ENCODE measurements at regions not wholly inside any gene's neighbourhood (a gene's known extent, or its start where the extent isn't known, plus 50 kb on each side); places are given as distances from the start of the nearest gene placed in this dataset.

GRCh38 chr16:65285128-65286048 is 163.5 kb upstream of the CDH11 start:
- TF ChIP-seq ZNF274 (IDR thresholded peaks at IDR 0.05; ENCODE audit: low read depth, low read length): no peak
- TF ChIP-seq CTCF (IDR thresholded peaks at IDR 0.05 in 2 of 3, conservative IDR thresholded peaks at IDR 0.05 in 1 of 3; ENCODE audit: borderline replicate concordance in 1 of 3, insufficient read depth in 1 of 3, low read depth in 2 of 3, low read length in 2 of 3): no peak
- no peak for TF ChIP-seq POLR2AphosphoS5 (IDR thresholded peaks at IDR 0.05; ENCODE audit: low read depth, low read length)
- TF ChIP-seq REST (IDR thresholded peaks at IDR 0.05; ENCODE audit: low read depth): no peak
- no peak for TF ChIP-seq CEBPB (IDR thresholded peaks at IDR 0.05; ENCODE audit: low read depth)
- TF ChIP-seq FOSL1 (IDR thresholded peaks at IDR 0.05; ENCODE audit: low read depth): no peak
- TF ChIP-seq RAD21 (IDR thresholded peaks at IDR 0.05; ENCODE audit: low read depth): no peak
- TF ChIP-seq POLR2A (IDR thresholded peaks at IDR 0.05; ENCODE audit: borderline replicate concordance, extremely low read depth, insufficient read depth, insufficient read length): no peak
- TF ChIP-seq ZFX (IDR thresholded peaks at IDR 0.05): no peak
- no peak for TF ChIP-seq MAX (IDR thresholded peaks at IDR 0.05)
- no peak for TF ChIP-seq SIN3A (IDR thresholded peaks at IDR 0.05; ENCODE audit: low read depth)
